Trophoblast cell (in vitro differentiated cells and primary cell): ENCODE measurements at regions not wholly inside any gene's neighbourhood (a gene's known extent, or its start where the extent isn't known, plus 50 kb on each side); places are given as distances from the start of the nearest gene placed in this dataset.

Source experiments
- DNase-seq, 2 donors: peaks; one replicate each; pipeline ENCODE4 v3.0.0-alpha.2; 2016
- H2AFZ ChIP-seq: 2 replicates; pipeline ENCODE4 v1.6.1; 2013; ENCODE audit warnings: low read length, moderate library complexity, mild to moderate bottlenecking; ENCODE audit not compliant: insufficient read depth, poor library complexity
- H2AK5ac ChIP-seq: 2 replicates; pipeline ENCODE4 v1.6.1; 2013; ENCODE audit warnings: mild to moderate bottlenecking, low read length
- H2BK120ac ChIP-seq: 2 replicates; pipeline ENCODE4 v1.6.1; 2013; ENCODE audit warnings: low read length, mild to moderate bottlenecking, moderate library complexity; ENCODE audit not compliant: insufficient read depth, poor library complexity
- H2BK12ac ChIP-seq: 2 replicates; pipeline ENCODE4 v1.6.1; 2013; ENCODE audit warnings: mild to moderate bottlenecking, low read length, moderate library complexity
- H2BK5ac ChIP-seq: 2 replicates; pipeline ENCODE4 v1.6.1; 2013; ENCODE audit warnings: low read length, low read depth, moderate library complexity, mild to moderate bottlenecking; ENCODE audit not compliant: poor library complexity
- H3K14ac ChIP-seq: 2 replicates; pipeline ENCODE4 v1.6.1; 2013; ENCODE audit warnings: mild to moderate bottlenecking, low read length
- H3K18ac ChIP-seq: 2 replicates; pipeline ENCODE4 v1.6.1; 2013; ENCODE audit warnings: mild to moderate bottlenecking, low read length
- H3K23ac ChIP-seq: 2 replicates; pipeline ENCODE4 v1.6.1; 2013; ENCODE audit warnings: low read length
- H3K27ac ChIP-seq: 2 replicates; pipeline ENCODE4 v1.5.1; 2013; ENCODE audit warnings: low read depth, mild to moderate bottlenecking, inconsistent platforms, low read length, moderate library complexity
- H3K27me3 ChIP-seq: 2 replicates; pipeline ENCODE4 v1.6.1; 2013; ENCODE audit warnings: inconsistent platforms, mild to moderate bottlenecking, low read length, moderate library complexity; ENCODE audit not compliant: insufficient read depth
- H3K36me3 ChIP-seq, 2 experiments: 1 replicate in 1 of 2; 2 replicates in 1 of 2; pipeline ENCODE4 v1.6.1; 2013; ENCODE audit warnings: low read length in 2 of 2, mild to moderate bottlenecking in 2 of 2, moderate library complexity in 1 of 2; ENCODE audit not compliant: insufficient read depth in 2 of 2, control insufficient read depth in 1 of 2
- H3K4ac ChIP-seq: 2 replicates; pipeline ENCODE4 v1.6.1; 2013; ENCODE audit warnings: low read depth, mild to moderate bottlenecking, low read length, moderate library complexity
- H3K4me1 ChIP-seq, 2 experiments: 1 replicate in 1 of 2; 2 replicates in 1 of 2; pipeline ENCODE4 v1.6.1; 2013; ENCODE audit warnings: low read length in 2 of 2, mild to moderate bottlenecking in 2 of 2, moderate library complexity in 1 of 2; ENCODE audit not compliant: insufficient read depth in 2 of 2, control insufficient read depth in 1 of 2
- H3K4me2 ChIP-seq: 2 replicates; pipeline ENCODE4 v1.6.1; 2013; ENCODE audit warnings: inconsistent platforms, mild to moderate bottlenecking, low read length, moderate library complexity
- H3K4me3 ChIP-seq: 2 replicates; pipeline ENCODE4 v1.5.1; 2013; ENCODE audit warnings: mild to moderate bottlenecking, low read depth, low read length, inconsistent platforms
- H3K79me1 ChIP-seq: one replicate; pipeline ENCODE4 v1.6.1; 2013; ENCODE audit warnings: low read length
- H3K79me2 ChIP-seq: 2 replicates; pipeline ENCODE4 v1.6.1; 2013; ENCODE audit warnings: low read length, mild to moderate bottlenecking; ENCODE audit not compliant: control insufficient read depth, insufficient read depth, poor library complexity
- H3K9ac ChIP-seq: 2 replicates; pipeline ENCODE4 v1.6.1; 2013; ENCODE audit warnings: mild to moderate bottlenecking, low read length
- H3K9me3 ChIP-seq: 2 replicates; pipeline ENCODE4 v1.6.1; 2013; ENCODE audit warnings: low read depth, mild to moderate bottlenecking, control low read depth, inconsistent platforms, low read length; ENCODE audit not compliant: insufficient read depth
- H4K12ac ChIP-seq: 2 replicates; pipeline ENCODE4 v1.6.1; 2013; ENCODE audit warnings: low read depth, mild to moderate bottlenecking, low read length, moderate library complexity
- H4K8ac ChIP-seq: 2 replicates; pipeline ENCODE4 v1.6.1; 2013; ENCODE audit warnings: low read depth, mild to moderate bottlenecking, low read length, moderate library complexity
- H4K91ac ChIP-seq: one replicate; pipeline ENCODE4 v1.6.1; 2013; ENCODE audit warnings: low read depth, mild to moderate bottlenecking, low read length, moderate library complexity
- WGBS: extraction: QIAGEN DNeasy Blood & Tissue Kit; methylation state at CpG from one replicate; pipeline ENCODE4 v1.1.7; 2013; ENCODE audit warnings: missing lambda C conversion rate; ENCODE audit not compliant: insufficient read length, insufficient coverage; ENCODE audit errors: extremely low coverage; 5-methylcytosine and 5-hydroxymethylcytosine counted together

DNA sequence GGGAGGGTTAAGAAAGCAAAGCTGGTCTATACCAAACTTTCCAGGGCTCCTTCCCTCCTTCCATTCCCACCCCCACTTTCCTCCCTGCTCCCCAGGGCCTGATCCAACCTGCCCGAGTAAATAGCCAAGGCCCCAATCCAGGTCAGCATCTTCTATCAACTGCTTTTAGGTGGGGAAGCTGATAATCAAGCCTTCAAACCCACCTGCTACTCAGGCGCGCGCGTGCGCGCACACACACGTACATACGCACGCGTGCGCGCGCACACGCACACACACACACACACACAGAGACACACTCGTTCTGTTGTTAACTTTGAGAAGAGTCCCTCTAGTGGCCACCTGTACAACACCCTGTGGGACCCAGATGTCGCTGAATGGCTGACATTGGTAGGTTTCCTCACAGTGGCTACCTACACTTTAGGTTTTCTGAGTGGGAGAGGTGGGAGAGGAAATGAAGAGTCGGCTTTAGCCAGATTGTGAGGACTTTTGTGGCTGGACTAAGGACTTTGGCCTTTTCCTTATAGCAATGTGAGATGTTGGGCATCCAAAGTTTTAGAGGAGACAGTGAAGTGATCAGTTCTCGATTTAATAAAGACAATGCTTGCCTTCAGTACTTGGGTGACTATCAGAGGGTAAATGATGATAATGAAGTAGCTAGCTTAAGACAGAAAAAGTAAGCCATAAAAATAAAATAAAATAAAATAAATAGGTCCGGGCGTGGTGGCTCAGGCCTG lies 179.9 kb upstream of the C2CD4B start:
- no peaks in the 10 kb centered on the region for H3K4me1 ChIP-seq
- no peak overlapping the region for H2AFZ ChIP-seq
- H3K4me2 ChIP-seq, result peak overlapping the region; percentile 56
- H3K9ac ChIP-seq, result no peak overlapping the region
- H3K23ac ChIP-seq, result no peak overlapping the region
- H3K18ac ChIP-seq, result no peak overlapping the region
- H2BK5ac ChIP-seq, result no peak overlapping the region
- H3K79me2 ChIP-seq, result no peaks in the 10 kb centered on the region
- no peaks in the 10 kb centered on the region for H3K79me1 ChIP-seq
- H4K91ac ChIP-seq, result no peak overlapping the region
- no peaks in the 10 kb centered on the region for H3K36me3 ChIP-seq
- WGBS, result no CpG with 5 or more reads among the region's 21 CpGs
- no peaks in the 10 kb centered on the region for H3K27me3 ChIP-seq
- H3K4ac ChIP-seq, result no peak overlapping the region
- no peak overlapping the region for H3K27ac ChIP-seq
- H2AK5ac ChIP-seq, result no peak overlapping the region
- H2BK120ac ChIP-seq, result no peak overlapping the region
- no peak overlapping the region for H2BK12ac ChIP-seq
- H4K12ac ChIP-seq, result no peak overlapping the region
- H4K8ac ChIP-seq, result no peak overlapping the region
- H3K14ac ChIP-seq, result no peak overlapping the region
- peak; percentile 61 to 84 for DNase-seq
- H3K9me3 ChIP-seq, result no peaks in the 10 kb centered on the region
- H3K4me3 ChIP-seq, result no peak overlapping the region

GRCh38 chr15:62346168-62346567 lies 181.1 kb upstream of the C2CD4B start:
- Histone ChIP-seq H2BK12ac (no peak overlapping the region), H4K91ac (no peak overlapping the region), H3K4me2 (no peak overlapping the region), H3K27me3 (no peaks in the 10 kb centered on the region), H3K4me1 (no peaks in the 10 kb centered on the region), H3K23ac (no peak overlapping the region), H4K8ac (no peak overlapping the region), H3K9ac (no peak overlapping the region), H2BK120ac (no peak overlapping the region), H3K14ac (no peak overlapping the region), H3K79me2 (no peaks in the 10 kb centered on the region), H4K12ac (no peak overlapping the region), H3K36me3 (no peaks in the 10 kb centered on the region), H3K4me3 (no peak overlapping the region), H3K4ac (no peak overlapping the region), H2BK5ac (no peak overlapping the region), H3K18ac (no peak overlapping the region), H2AK5ac (no peak overlapping the region), H3K27ac (no peak overlapping the region), H2AFZ (no peak overlapping the region), H3K79me1 (no peaks in the 10 kb centered on the region), H3K9me3 (no peaks in the 10 kb centered on the region)
- no peak for DNase-seq
- WGBS, result no CpG with 5 or more reads among the region's 1 CpG

DNA sequence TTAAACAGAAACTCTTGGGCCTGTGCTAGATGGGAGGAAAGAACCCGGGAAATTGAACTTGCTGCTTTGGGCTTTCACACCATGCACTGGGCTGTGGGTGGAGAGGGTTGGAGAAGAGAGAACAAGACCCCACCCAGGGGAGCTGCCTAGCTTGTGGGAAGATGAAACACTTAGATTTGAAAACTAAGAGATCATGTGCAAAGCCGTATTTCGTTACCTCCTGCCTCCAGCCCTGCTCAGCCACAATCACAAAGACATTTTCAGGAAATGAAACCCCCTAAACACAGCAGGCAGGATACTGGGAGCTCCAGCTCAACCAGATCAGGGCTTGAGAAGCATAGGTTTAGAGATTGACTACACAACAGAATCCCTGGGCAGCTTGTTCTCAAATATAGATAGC lies 183.0 kb upstream of the C2CD4B start:
- H4K12ac ChIP-seq, result no peak overlapping the region
- H3K79me2 ChIP-seq, result no peaks in the 10 kb centered on the region
- no peaks in the 10 kb centered on the region for H3K9me3 ChIP-seq
- no peak overlapping the region for H3K4me3 ChIP-seq
- H2AK5ac ChIP-seq, result no peak overlapping the region
- H3K4ac ChIP-seq, result no peak overlapping the region
- no peak overlapping the region for H3K9ac ChIP-seq
- no peak overlapping the region for H2BK120ac ChIP-seq
- DNase-seq, result no peak
- H3K79me1 ChIP-seq, result no peaks in the 10 kb centered on the region
- H3K18ac ChIP-seq, result no peak overlapping the region
- no peaks in the 10 kb centered on the region for H3K27me3 ChIP-seq
- H3K14ac ChIP-seq, result no peak overlapping the region
- H2AFZ ChIP-seq, result no peak overlapping the region
- H3K36me3 ChIP-seq, result no peaks in the 10 kb centered on the region
- no peak overlapping the region for H3K4me2 ChIP-seq
- H3K27ac ChIP-seq, result no peak overlapping the region
- H3K23ac ChIP-seq, result no peak overlapping the region
- no peak overlapping the region for H4K8ac ChIP-seq
- no peak overlapping the region for H2BK5ac ChIP-seq
- no peak overlapping the region for H4K91ac ChIP-seq
- H3K4me1 ChIP-seq, result no peaks in the 10 kb centered on the region
- no peak overlapping the region for H2BK12ac ChIP-seq
- no CpG with 5 or more reads among the region's 3 CpGs for WGBS

DNA sequence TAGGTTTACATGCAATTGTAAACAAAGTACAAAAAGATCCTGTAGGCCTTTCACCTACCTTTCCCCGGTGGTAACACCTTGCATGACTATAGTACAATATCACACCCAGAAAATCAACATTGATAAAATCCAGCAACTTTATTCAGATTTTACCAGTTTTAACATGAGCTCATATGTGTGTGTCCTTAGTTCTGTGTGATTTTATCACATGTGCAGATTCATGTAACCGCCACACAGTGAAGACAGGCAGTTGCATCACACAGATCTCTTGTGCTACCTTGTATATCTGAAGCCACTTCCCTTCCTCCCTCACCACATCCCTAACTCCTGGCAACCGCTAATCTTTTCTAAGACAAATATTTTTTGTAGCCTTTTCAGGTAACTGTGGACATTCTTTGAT lies 183.5 kb upstream of the C2CD4B start:
- no peak overlapping the region for H3K4me2 ChIP-seq
- WGBS, result no CpG with 5 or more reads among the region's 3 CpGs
- no peak overlapping the region for H4K91ac ChIP-seq
- no peak overlapping the region for H3K4ac ChIP-seq
- H3K36me3 ChIP-seq, result no peaks in the 10 kb centered on the region
- H3K14ac ChIP-seq, result no peak overlapping the region
- no peak overlapping the region for H3K18ac ChIP-seq
- H3K27me3 ChIP-seq, result no peaks in the 10 kb centered on the region
- no peaks in the 10 kb centered on the region for H3K9me3 ChIP-seq
- H3K79me2 ChIP-seq, result no peaks in the 10 kb centered on the region
- H3K9ac ChIP-seq, result no peak overlapping the region
- no peak overlapping the region for H2AK5ac ChIP-seq
- H4K8ac ChIP-seq, result no peak overlapping the region
- no peak overlapping the region for H3K4me3 ChIP-seq
- H3K79me1 ChIP-seq, result no peaks in the 10 kb centered on the region
- H3K23ac ChIP-seq, result no peak overlapping the region
- no peaks in the 10 kb centered on the region for H3K4me1 ChIP-seq
- DNase-seq, result no peak
- no peak overlapping the region for H3K27ac ChIP-seq
- H2BK5ac ChIP-seq, result no peak overlapping the region
- no peak overlapping the region for H2BK120ac ChIP-seq
- no peak overlapping the region for H2BK12ac ChIP-seq
- H4K12ac ChIP-seq, result no peak overlapping the region
- H2AFZ ChIP-seq, result no peak overlapping the region
